Bronchial epithelial cell (primary cell): ENCODE measurements at regions not wholly inside any gene's neighbourhood (a gene's known extent, or its start where the extent isn't known, plus 50 kb on each side); places are given as distances from the start of the nearest gene placed in this dataset.

Source experiments
- DNase-seq: peaks from one replicate; pipeline ENCODE4 v3.0.0-alpha.2; 2010; ENCODE audit warnings: low read depth
- FAIRE-seq: peaks from 2 replicates; lab custom pipeline; 2011; peaks lifted over from hg19 to GRCh38; lab: Jason Lieb, UNC
- H3K27me3 ChIP-seq: 2 replicates; pipeline ENCODE4 v1.5.1; 2011; ENCODE audit warnings: low read length; ENCODE audit not compliant: control insufficient read depth, insufficient read depth
- H3K36me3 ChIP-seq: 2 replicates; pipeline ENCODE4 v1.5.1; 2011; ENCODE audit warnings: low read length; ENCODE audit not compliant: control insufficient read depth, insufficient read depth
- H3K4me3 ChIP-seq: 2 replicates; pipeline ENCODE4 v1.5.1; 2011; ENCODE audit warnings: mild to moderate bottlenecking, low read depth, low read length, control low read depth
- CTCF ChIP-seq: IDR thresholded peaks from 2 replicates; pipeline ENCODE4 v1.5.1; 2011; ENCODE audit warnings: mild to moderate bottlenecking, moderate library complexity, low read length, control low read depth, inconsistent platforms; ENCODE audit not compliant: insufficient read depth, severe bottlenecking

- FAIRE-seq: no peak
- no peak for DNase-seq
- TF ChIP-seq CTCF: no peak
- Histone ChIP-seq H3K4me3 (no peak overlapping the region), H3K36me3 (no peaks in the 10 kb centered on the region), H3K27me3 (no peaks in the 10 kb centered on the region)
These were observed 372.6 kb upstream of the MPDZ start for GRCh38 chr9:13651969-13652663.

GRCh38 chr9:13651526-13651925 lies 372.0 kb upstream of the MPDZ start:
- TF ChIP-seq CTCF: no peak
- FAIRE-seq (no peak), DNase-seq (no peak)
- H3K36me3 ChIP-seq: no peaks in the 10 kb centered on the region
- no peak overlapping the region for H3K4me3 ChIP-seq
- H3K27me3 ChIP-seq: no peaks in the 10 kb centered on the region

GRCh38 chr9:13648676-13649075 lies 369.2 kb upstream of the MPDZ start:
- DNase-seq (peak; percentile 12), FAIRE-seq (no peak)
- no peaks in the 10 kb centered on the region for H3K36me3 ChIP-seq

GRCh38 chr9:13648068-13648467 lies 368.6 kb upstream of the MPDZ start:
- Histone ChIP-seq H3K36me3 (no peaks in the 10 kb centered on the region), H3K4me3 (no peak overlapping the region), H3K27me3 (no peaks in the 10 kb centered on the region)
- no peak for TF ChIP-seq CTCF
- no peak for FAIRE-seq
- DNase-seq: no peak

More at GRCh38 chr9:13648676-13649075, 369.2 kb upstream of the MPDZ start:
- H3K4me3 ChIP-seq: no peak overlapping the region
- no peak for TF ChIP-seq CTCF
- no peaks in the 10 kb centered on the region for H3K27me3 ChIP-seq

- DNase-seq: no peak
- no peak overlapping the region for H3K4me3 ChIP-seq
- H3K27me3 ChIP-seq: no peaks in the 10 kb centered on the region
- FAIRE-seq: no peak
- TF ChIP-seq CTCF: no peak
- H3K36me3 ChIP-seq: no peaks in the 10 kb centered on the region
These were observed 367.1 kb upstream of the MPDZ start for GRCh38 chr9:13646500-13647021.
